ENCODE measurements at regions not wholly inside any gene's neighbourhood (a gene's known extent, or its start where the extent isn't known, plus 50 kb on each side); places are given as distances from the start of the nearest gene placed in this dataset.

DNA sequence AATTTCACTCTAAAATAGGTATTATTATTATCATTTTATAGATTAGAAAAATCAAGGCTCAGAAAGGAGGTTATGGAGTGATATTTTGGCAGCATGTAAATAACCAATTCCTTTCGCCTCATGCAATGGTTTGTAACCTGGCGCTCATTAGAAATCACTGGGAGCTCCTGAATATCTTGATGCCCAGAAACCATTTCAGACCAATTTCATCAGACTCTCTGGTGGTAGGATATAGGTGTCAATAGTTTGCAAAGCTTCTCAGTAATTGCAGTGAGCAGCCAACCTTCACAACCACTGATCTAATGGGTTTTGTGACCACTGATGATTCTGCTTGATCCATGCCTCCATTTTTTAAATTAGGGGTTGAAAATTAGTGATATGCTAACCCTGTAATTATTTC is 57.8 kb upstream of the ZC3H12C start:
- H3K79me2 ChIP-seq (ENCODE audit: low read length) = no peaks in the 10 kb centered on the region
- no peaks in the 10 kb centered on the region for H3K27me3 ChIP-seq (replicated peaks; ENCODE audit: insufficient read depth, low read length)
- no peak overlapping the region for H3K27ac ChIP-seq (ENCODE audit: low read length)
- H2AFZ ChIP-seq (ENCODE audit: low read length) = no peak overlapping the region
- no peak overlapping the region for H3K9ac ChIP-seq (ENCODE audit: low read length)
- H3K9me2 ChIP-seq (replicated peaks; ENCODE audit: insufficient read depth, low read length) = no peaks in the 10 kb centered on the region
- no peak overlapping the region for H3K4me2 ChIP-seq (ENCODE audit: low read depth, low read length)
- H3K36me3 ChIP-seq (replicated peaks; ENCODE audit: insufficient read depth, low read length) = no peaks in the 10 kb centered on the region
- H3K9me3 ChIP-seq (replicated peaks; ENCODE audit: insufficient read depth, low read length) = no peaks in the 10 kb centered on the region; the same call in 1 of the 2 replicates
- 0 out of 2 replicates have a peak, but pooled peaks cover 6% of the 10 kb centered on the region for H3F3A ChIP-seq (ENCODE audit: insufficient read depth, low read length)
- DNase-seq = no peak
- TF ChIP-seq EZH2 (optimal IDR thresholded peaks at IDR 0.05; ENCODE audit: low read depth, low read length) (no peak), EZH2phosphoT487 (IDR thresholded peaks at IDR 0.05; ENCODE audit: low read length) (no peak)
- TF ChIP-seq, protein P1, sequence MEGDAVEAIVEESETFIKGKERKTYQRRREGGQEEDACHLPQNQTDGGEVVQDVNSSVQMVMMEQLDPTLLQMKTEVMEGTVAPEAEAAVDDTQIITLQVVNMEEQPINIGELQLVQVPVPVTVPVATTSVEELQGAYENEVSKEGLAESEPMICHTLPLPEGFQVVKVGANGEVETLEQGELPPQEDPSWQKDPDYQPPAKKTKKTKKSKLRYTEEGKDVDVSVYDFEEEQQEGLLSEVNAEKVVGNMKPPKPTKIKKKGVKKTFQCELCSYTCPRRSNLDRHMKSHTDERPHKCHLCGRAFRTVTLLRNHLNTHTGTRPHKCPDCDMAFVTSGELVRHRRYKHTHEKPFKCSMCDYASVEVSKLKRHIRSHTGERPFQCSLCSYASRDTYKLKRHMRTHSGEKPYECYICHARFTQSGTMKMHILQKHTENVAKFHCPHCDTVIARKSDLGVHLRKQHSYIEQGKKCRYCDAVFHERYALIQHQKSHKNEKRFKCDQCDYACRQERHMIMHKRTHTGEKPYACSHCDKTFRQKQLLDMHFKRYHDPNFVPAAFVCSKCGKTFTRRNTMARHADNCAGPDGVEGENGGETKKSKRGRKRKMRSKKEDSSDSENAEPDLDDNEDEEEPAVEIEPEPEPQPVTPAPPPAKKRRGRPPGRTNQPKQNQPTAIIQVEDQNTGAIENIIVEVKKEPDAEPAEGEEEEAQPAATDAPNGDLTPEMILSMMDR (IDR thresholded peaks at IDR 0.05; ENCODE audit: low read length) = no peak
- no peaks in the 10 kb centered on the region for H4K20me1 ChIP-seq (ENCODE audit: insufficient read depth, low read length)
- no peak overlapping the region for H3K4me3 ChIP-seq (ENCODE audit: low read length)
- peaks cover 17% of the 10 kb centered on the region for H3K4me1 ChIP-seq (ENCODE audit: low read length)

- Histone ChIP-seq H2AFZ (ENCODE audit: low read length) (no peak overlapping the region), H3K9ac (ENCODE audit: low read length) (no peak overlapping the region)
- no peak for DNase-seq
Measured at GRCh38 chr11:110038201-110038600, 55.0 kb upstream of the ZC3H12C start.

More at GRCh38 chr11:110038201-110038600, 55.0 kb upstream of the ZC3H12C start:
- H3K9me3 ChIP-seq (replicated peaks; ENCODE audit: insufficient read depth, low read length) = no peaks in the 10 kb centered on the region; the same call in 1 of the 2 replicates
- TF ChIP-seq, protein P1 (IDR thresholded peaks at IDR 0.05; ENCODE audit: low read length) = no peak
- TF ChIP-seq EZH2phosphoT487 (IDR thresholded peaks at IDR 0.05; ENCODE audit: low read length) = no peak
- no peak for TF ChIP-seq EZH2 (optimal IDR thresholded peaks at IDR 0.05; ENCODE audit: low read depth, low read length)
- H3K27me3 ChIP-seq (replicated peaks; ENCODE audit: insufficient read depth, low read length) = no peaks in the 10 kb centered on the region
- no peaks in the 10 kb centered on the region for H3F3A ChIP-seq (ENCODE audit: insufficient read depth, low read length)
- H3K9me2 ChIP-seq (replicated peaks; ENCODE audit: insufficient read depth, low read length) = no peaks in the 10 kb centered on the region
- H4K20me1 ChIP-seq (ENCODE audit: insufficient read depth, low read length) = no peaks in the 10 kb centered on the region
- no peaks in the 10 kb centered on the region for H3K79me2 ChIP-seq (ENCODE audit: low read length)
- no peak overlapping the region for H3K4me2 ChIP-seq (ENCODE audit: low read depth, low read length)
- H3K4me3 ChIP-seq (ENCODE audit: low read length) = no peak overlapping the region
- peaks cover under 1% of the 10 kb centered on the region for H3K4me1 ChIP-seq (ENCODE audit: low read length)
- no peak overlapping the region for H3K27ac ChIP-seq (ENCODE audit: low read length)
- H3K36me3 ChIP-seq (replicated peaks; ENCODE audit: insufficient read depth, low read length) = no peaks in the 10 kb centered on the region
